ENCODE measurements at regions not wholly inside any gene's neighbourhood (a gene's known extent, or its start where the extent isn't known, plus 50 kb on each side); places are given as distances from the start of the nearest gene placed in this dataset.

- Histone ChIP-seq H2AK9ac (replicated peaks; ENCODE audit: low read depth, low read length, poor library complexity) (no peak overlapping the region), H2BK120ac (ENCODE audit: low read depth, low read length) (no peak overlapping the region), H3K56ac (ENCODE audit: extremely low read depth, insufficient read depth, low read length) (no peak overlapping the region), H3K79me1 (ENCODE audit: low read depth in 1 of 2, low read length in 2 of 2) (no peaks in the 10 kb centered on the region), H4K20me1 (ENCODE audit: insufficient read depth, low read length) (no peaks in the 10 kb centered on the region), H3K18ac (ENCODE audit: low read depth, low read length) (no peak overlapping the region), H3K4ac (ENCODE audit: low read depth, low read length) (no peak overlapping the region), H2AK5ac (ENCODE audit: low read depth, low read length) (no peak overlapping the region), H3K9me3 (ENCODE audit: control insufficient read depth, insufficient read depth, low read length) (peaks cover 10% of the 10 kb centered on the region), H3K23ac (ENCODE audit: low read depth, low read length) (no peak overlapping the region), H4K5ac (ENCODE audit: low read depth, low read length) (no peak overlapping the region), H2BK20ac (ENCODE audit: low read depth, low read length) (no peak overlapping the region), H3K27ac (ENCODE audit: insufficient read depth, low read length) (no peak overlapping the region), H3K4me2 (ENCODE audit: low read depth, low read length) (no peak overlapping the region), H3K4me1 (ENCODE audit: control insufficient read depth, insufficient read depth, low read length) (no peaks in the 10 kb centered on the region), H3K9me1 (ENCODE audit: insufficient read depth, low read length) (no peaks in the 10 kb centered on the region), H3K27me3 (ENCODE audit: control insufficient read depth, insufficient read depth, low read length) (no peaks in the 10 kb centered on the region), H2BK15ac (ENCODE audit: low read depth, low read length) (no peak overlapping the region), H3K36me3 (ENCODE audit: control insufficient read depth, insufficient read depth, low read length) (no peaks in the 10 kb centered on the region), H2BK5ac (ENCODE audit: low read depth, low read length, poor library complexity, severe bottlenecking) (no peak overlapping the region), H3K4me3 (ENCODE audit: insufficient read depth, low read depth, low read length) (no peak overlapping the region), H3K9ac (ENCODE audit: low read depth, low read length) (no peak overlapping the region), H3K14ac (replicated peaks; ENCODE audit: low read depth, low read length) (no peak overlapping the region), H4K91ac (ENCODE audit: insufficient read depth, low read depth, low read length) (no peak overlapping the region), H4K8ac (ENCODE audit: low read depth in 2 of 2, low read length in 2 of 2) (no peak overlapping the region), H2AFZ (replicated peaks; ENCODE audit: low read length, poor library complexity) (no peak overlapping the region)
- BruUV-seq (replicated peaks): no TSS peak
- no peak for DNase-seq
- WGBS, 2 experiments (ENCODE audit: extremely low coverage in 2 of 2, insufficient read length in 1 of 2): no CpG with 5 or more reads among the region's 2 CpGs
- ChIA-PET CTCF (no interaction called here), POLR2A (ENCODE audit: unreplicated experiment) (no interaction called here)
- ATAC-seq (ENCODE audit: low read depth): no peak
- in situ Hi-C loops (cut with MboI; ENCODE audit: low sequenced_read_pairs): no loop called here
- intact Hi-C loops (cut with micrococcal nuclease): no loop called here
- dilution Hi-C loops (cut with HindIII; ENCODE audit: low sequenced_read_pairs, unreplicated experiment): no loop called here
- TF ChIP-seq, protein P1, sequence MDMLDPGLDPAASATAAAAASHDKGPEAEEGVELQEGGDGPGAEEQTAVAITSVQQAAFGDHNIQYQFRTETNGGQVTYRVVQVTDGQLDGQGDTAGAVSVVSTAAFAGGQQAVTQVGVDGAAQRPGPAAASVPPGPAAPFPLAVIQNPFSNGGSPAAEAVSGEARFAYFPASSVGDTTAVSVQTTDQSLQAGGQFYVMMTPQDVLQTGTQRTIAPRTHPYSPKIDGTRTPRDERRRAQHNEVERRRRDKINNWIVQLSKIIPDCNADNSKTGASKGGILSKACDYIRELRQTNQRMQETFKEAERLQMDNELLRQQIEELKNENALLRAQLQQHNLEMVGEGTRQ (IDR thresholded peaks at IDR 0.05; ENCODE audit: low read depth, low read length): no peak
- no peak for TF ChIP-seq CEBPB (IDR thresholded peaks at IDR 0.05; ENCODE audit: low read depth, low read length)
- no peak for TF ChIP-seq RFX5 (IDR thresholded peaks at IDR 0.05; ENCODE audit: low read depth, low read length)
- TF ChIP-seq POLR2A (IDR thresholded peaks at IDR 0.05; ENCODE audit: low read depth, low read length): no peak
- TF ChIP-seq SMC3 (IDR thresholded peaks at IDR 0.05; ENCODE audit: low read depth, low read length): no peak
- no peak for TF ChIP-seq MXI1 (IDR thresholded peaks at IDR 0.05; ENCODE audit: borderline replicate concordance, low read depth, low read length)
- no peak for TF ChIP-seq MAZ (IDR thresholded peaks at IDR 0.05; ENCODE audit: borderline replicate concordance, low read depth, low read length)
- no peak for TF ChIP-seq NFE2L2 (IDR thresholded peaks at IDR 0.05; ENCODE audit: low read depth, low read length)
- TF ChIP-seq MAFK (IDR thresholded peaks at IDR 0.05; ENCODE audit: low read depth, low read length): no peak
- no peak for TF ChIP-seq RAD21 (IDR thresholded peaks at IDR 0.05; ENCODE audit: low read length)
- TF ChIP-seq, protein P2, sequence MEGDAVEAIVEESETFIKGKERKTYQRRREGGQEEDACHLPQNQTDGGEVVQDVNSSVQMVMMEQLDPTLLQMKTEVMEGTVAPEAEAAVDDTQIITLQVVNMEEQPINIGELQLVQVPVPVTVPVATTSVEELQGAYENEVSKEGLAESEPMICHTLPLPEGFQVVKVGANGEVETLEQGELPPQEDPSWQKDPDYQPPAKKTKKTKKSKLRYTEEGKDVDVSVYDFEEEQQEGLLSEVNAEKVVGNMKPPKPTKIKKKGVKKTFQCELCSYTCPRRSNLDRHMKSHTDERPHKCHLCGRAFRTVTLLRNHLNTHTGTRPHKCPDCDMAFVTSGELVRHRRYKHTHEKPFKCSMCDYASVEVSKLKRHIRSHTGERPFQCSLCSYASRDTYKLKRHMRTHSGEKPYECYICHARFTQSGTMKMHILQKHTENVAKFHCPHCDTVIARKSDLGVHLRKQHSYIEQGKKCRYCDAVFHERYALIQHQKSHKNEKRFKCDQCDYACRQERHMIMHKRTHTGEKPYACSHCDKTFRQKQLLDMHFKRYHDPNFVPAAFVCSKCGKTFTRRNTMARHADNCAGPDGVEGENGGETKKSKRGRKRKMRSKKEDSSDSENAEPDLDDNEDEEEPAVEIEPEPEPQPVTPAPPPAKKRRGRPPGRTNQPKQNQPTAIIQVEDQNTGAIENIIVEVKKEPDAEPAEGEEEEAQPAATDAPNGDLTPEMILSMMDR (conservative IDR thresholded peaks at IDR 0.05; ENCODE audit: low read depth, low read length): no peak
- no peak for TF ChIP-seq BHLHE40 (IDR thresholded peaks at IDR 0.05; ENCODE audit: low read depth, low read length)
Measured at GRCh38 chr5:162824360-162824759, 613.0 kb upstream of the CCNG1 start.

All from IMR-90 (cell line).